22Rv1 (cell line): ENCODE measurements at regions not wholly inside any gene's neighbourhood (a gene's known extent, or its start where the extent isn't known, plus 50 kb on each side); places are given as distances from the start of the nearest gene placed in this dataset.

Experiments
- H3K27ac ChIP-seq: fragments of 450-650 bp; 2 replicates; pipeline ENCODE4 v1.5.1; 2017
- ZFX ChIP-seq: fragments of 450-650 bp; IDR thresholded peaks from 2 replicates; pipeline ENCODE4 v1.6.1; 2017; ENCODE audit warnings: antibody characterized with exemption, borderline replicate concordance
- TF ChIP-seq, protein P1 (sequence below): fragments of 450-650 bp; IDR thresholded peaks from 2 replicates; pipeline ENCODE4 v1.5.1; 2017; ENCODE audit warnings: mild to moderate bottlenecking

DNA sequence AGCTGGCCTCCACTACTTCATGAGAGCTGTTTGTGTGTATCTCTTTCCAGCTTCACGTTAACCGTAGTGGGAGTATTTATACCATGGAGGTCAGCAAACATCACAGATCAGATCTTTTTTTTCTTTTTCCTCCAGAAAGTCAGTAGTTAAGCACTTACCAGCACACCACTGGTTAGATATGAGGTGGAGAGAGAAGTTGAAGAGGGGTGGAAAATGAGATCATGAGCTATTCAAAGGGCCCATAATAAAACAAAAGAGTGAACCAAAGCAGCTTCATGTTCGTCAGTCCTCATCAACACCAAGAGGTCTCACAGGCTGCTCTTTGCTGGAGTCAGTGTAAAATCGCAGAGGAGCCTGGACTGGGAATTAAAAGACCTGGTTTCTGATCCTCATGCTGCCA, 125.1 kb upstream of the SGK1 start:
- TF ChIP-seq ZFX = no peak
- TF ChIP-seq, protein P1, sequence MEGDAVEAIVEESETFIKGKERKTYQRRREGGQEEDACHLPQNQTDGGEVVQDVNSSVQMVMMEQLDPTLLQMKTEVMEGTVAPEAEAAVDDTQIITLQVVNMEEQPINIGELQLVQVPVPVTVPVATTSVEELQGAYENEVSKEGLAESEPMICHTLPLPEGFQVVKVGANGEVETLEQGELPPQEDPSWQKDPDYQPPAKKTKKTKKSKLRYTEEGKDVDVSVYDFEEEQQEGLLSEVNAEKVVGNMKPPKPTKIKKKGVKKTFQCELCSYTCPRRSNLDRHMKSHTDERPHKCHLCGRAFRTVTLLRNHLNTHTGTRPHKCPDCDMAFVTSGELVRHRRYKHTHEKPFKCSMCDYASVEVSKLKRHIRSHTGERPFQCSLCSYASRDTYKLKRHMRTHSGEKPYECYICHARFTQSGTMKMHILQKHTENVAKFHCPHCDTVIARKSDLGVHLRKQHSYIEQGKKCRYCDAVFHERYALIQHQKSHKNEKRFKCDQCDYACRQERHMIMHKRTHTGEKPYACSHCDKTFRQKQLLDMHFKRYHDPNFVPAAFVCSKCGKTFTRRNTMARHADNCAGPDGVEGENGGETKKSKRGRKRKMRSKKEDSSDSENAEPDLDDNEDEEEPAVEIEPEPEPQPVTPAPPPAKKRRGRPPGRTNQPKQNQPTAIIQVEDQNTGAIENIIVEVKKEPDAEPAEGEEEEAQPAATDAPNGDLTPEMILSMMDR = no peak
- no peak overlapping the region for H3K27ac ChIP-seq

DNA sequence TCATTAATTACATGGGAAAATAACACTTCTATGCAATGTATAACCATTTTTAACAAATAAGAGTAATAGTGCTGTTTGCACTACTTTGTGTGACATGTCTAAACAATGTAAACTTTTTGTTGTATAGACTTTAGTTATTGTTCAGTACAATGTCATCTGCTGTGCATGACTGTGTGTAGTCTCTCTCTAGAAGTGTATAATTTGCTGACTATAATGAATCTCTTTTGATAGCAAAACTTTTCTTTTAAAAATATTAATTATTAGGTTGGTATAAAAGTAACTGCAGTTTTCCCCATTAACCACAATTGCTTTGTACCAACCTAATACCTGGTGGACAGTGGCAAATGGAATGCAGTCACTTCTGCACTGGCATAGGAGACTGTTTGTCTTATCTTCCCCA, 124.2 kb upstream of the SGK1 start:
- H3K27ac ChIP-seq = no peak overlapping the region
- TF ChIP-seq ZFX = no peak
- TF ChIP-seq, protein P1 = no peak

- TF ChIP-seq, protein P1 = no peak
- no peak for TF ChIP-seq ZFX
- no peak overlapping the region for H3K27ac ChIP-seq
Measured at GRCh38 chr6:134438837-134439236, 120.9 kb upstream of the SGK1 start.

GRCh38 chr6:134437376-134437775, 119.5 kb upstream of the SGK1 start:
- TF ChIP-seq ZFX = no peak
- TF ChIP-seq, protein P1 = no peak
- H3K27ac ChIP-seq = no peak overlapping the region

GRCh38 chr6:134436950-134437349, 119.0 kb upstream of the SGK1 start:
- no peak overlapping the region for H3K27ac ChIP-seq
- TF ChIP-seq ZFX = no peak
- TF ChIP-seq, protein P1 = no peak

- H3K27ac ChIP-seq = no peak overlapping the region
- TF ChIP-seq, protein P1 = no peak
- no peak for TF ChIP-seq ZFX
Measured at GRCh38 chr6:134436281-134436815, 118.4 kb upstream of the SGK1 start.

GRCh38 chr6:134435814-134436280, 117.9 kb upstream of the SGK1 start:
- H3K27ac ChIP-seq = no peak overlapping the region
- no peak for TF ChIP-seq ZFX
- TF ChIP-seq, protein P1 = no peak
